HEK293 (cell line): ENCODE measurements at regions not wholly inside any gene's neighbourhood (a gene's known extent, or its start where the extent isn't known, plus 50 kb on each side); places are given as distances from the start of the nearest gene placed in this dataset.

Experiments
- ZBTB1 ChIP-seq: fragments of 450-650 bp; formaldehyde crosslinking; IDR thresholded peaks from 2 replicates; pipeline ENCODE4 v1.5.1; 2016; ENCODE audit warnings: missing biosample characterization, missing genetic modification characterization
- ZBTB48 ChIP-seq: fragments of 450-650 bp; formaldehyde crosslinking; IDR thresholded peaks from 2 replicates; pipeline ENCODE4 v1.5.1; 2016; ENCODE audit warnings: missing biosample characterization, missing genetic modification characterization
- ZBTB7A ChIP-seq: fragments of 450-650 bp; formaldehyde crosslinking; IDR thresholded peaks from 2 replicates; pipeline ENCODE4 v1.5.1; 2016; ENCODE audit warnings: low read depth, missing biosample characterization, missing genetic modification characterization
- ZNF777 ChIP-seq: fragments of 450-650 bp; formaldehyde crosslinking; IDR thresholded peaks from 2 replicates; pipeline ENCODE4 v1.5.1; 2017; ENCODE audit warnings: missing biosample characterization, missing genetic modification characterization, borderline replicate concordance
- TF ChIP-seq, protein P1 (sequence below): fragments of 450-650 bp; formaldehyde crosslinking; IDR thresholded peaks from 2 replicates; pipeline ENCODE4 v1.5.1; 2016; ENCODE audit warnings: missing biosample characterization, missing genetic modification characterization
- TF ChIP-seq, protein P2 (sequence below): fragments of 450-650 bp; formaldehyde crosslinking; IDR thresholded peaks from 2 replicates; pipeline ENCODE4 v1.5.1; 2016; ENCODE audit warnings: missing biosample characterization, missing genetic modification characterization, low read depth
- TF ChIP-seq, protein P3 (sequence below): fragments of 450-650 bp; IDR thresholded peaks from 2 replicates; pipeline ENCODE4 v1.5.1; 2018; ENCODE audit warnings: missing biosample characterization, missing genetic modification characterization
- TF ChIP-seq, protein P4 (sequence below): fragments of 450-650 bp; IDR thresholded peaks from 2 replicates; pipeline ENCODE4 v1.5.1; 2018; ENCODE audit warnings: missing biosample characterization, mild to moderate bottlenecking, missing genetic modification characterization
- TF ChIP-seq, protein P5 (sequence below): fragments of 450-650 bp; formaldehyde crosslinking; IDR thresholded peaks from 2 replicates; pipeline ENCODE4 v1.5.1; 2016; ENCODE audit warnings: missing biosample characterization, missing genetic modification characterization

DNA sequence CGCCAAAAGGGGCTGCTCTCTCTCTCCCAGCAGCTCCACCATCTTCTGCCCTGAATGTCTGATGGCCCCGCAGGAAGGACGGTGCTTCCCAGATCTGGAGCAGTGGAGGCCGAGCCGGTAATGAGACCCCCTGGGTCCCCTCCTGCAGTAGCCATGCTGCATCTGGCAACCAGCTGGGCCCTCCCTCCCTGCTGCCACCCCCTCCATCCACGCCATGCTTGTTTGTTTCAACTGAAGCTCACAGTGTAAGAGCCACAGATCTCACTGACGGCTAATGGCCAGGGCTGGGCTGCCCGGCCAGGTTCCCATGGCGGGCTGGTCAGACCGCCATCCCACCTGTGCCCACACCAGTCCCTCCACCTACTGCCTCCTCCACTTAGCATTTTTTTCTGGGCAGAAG, 260.8 kb downstream of the UACA start:
- TF ChIP-seq ZBTB48 (tag by site-specific recombination) (no peak), ZNF777 (tag by site-specific recombination) (no peak), ZBTB7A (tag by site-specific recombination) (no peak), ZBTB1 (tag by site-specific recombination) (no peak)
- TF ChIP-seq, protein P1, sequence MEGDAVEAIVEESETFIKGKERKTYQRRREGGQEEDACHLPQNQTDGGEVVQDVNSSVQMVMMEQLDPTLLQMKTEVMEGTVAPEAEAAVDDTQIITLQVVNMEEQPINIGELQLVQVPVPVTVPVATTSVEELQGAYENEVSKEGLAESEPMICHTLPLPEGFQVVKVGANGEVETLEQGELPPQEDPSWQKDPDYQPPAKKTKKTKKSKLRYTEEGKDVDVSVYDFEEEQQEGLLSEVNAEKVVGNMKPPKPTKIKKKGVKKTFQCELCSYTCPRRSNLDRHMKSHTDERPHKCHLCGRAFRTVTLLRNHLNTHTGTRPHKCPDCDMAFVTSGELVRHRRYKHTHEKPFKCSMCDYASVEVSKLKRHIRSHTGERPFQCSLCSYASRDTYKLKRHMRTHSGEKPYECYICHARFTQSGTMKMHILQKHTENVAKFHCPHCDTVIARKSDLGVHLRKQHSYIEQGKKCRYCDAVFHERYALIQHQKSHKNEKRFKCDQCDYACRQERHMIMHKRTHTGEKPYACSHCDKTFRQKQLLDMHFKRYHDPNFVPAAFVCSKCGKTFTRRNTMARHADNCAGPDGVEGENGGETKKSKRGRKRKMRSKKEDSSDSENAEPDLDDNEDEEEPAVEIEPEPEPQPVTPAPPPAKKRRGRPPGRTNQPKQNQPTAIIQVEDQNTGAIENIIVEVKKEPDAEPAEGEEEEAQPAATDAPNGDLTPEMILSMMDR (tag by site-specific recombination): no peak
- TF ChIP-seq, protein P2, sequence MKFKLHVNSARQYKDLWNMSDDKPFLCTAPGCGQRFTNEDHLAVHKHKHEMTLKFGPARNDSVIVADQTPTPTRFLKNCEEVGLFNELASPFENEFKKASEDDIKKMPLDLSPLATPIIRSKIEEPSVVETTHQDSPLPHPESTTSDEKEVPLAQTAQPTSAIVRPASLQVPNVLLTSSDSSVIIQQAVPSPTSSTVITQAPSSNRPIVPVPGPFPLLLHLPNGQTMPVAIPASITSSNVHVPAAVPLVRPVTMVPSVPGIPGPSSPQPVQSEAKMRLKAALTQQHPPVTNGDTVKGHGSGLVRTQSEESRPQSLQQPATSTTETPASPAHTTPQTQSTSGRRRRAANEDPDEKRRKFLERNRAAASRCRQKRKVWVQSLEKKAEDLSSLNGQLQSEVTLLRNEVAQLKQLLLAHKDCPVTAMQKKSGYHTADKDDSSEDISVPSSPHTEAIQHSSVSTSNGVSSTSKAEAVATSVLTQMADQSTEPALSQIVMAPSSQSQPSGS (tag by site-specific recombination): no peak
- TF ChIP-seq, protein P3, sequence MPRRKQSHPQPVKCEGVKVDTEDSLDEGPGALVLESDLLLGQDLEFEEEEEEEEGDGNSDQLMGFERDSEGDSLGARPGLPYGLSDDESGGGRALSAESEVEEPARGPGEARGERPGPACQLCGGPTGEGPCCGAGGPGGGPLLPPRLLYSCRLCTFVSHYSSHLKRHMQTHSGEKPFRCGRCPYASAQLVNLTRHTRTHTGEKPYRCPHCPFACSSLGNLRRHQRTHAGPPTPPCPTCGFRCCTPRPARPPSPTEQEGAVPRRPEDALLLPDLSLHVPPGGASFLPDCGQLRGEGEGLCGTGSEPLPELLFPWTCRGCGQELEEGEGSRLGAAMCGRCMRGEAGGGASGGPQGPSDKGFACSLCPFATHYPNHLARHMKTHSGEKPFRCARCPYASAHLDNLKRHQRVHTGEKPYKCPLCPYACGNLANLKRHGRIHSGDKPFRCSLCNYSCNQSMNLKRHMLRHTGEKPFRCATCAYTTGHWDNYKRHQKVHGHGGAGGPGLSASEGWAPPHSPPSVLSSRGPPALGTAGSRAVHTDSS (tag by site-specific recombination): no peak
- TF ChIP-seq, protein P4, sequence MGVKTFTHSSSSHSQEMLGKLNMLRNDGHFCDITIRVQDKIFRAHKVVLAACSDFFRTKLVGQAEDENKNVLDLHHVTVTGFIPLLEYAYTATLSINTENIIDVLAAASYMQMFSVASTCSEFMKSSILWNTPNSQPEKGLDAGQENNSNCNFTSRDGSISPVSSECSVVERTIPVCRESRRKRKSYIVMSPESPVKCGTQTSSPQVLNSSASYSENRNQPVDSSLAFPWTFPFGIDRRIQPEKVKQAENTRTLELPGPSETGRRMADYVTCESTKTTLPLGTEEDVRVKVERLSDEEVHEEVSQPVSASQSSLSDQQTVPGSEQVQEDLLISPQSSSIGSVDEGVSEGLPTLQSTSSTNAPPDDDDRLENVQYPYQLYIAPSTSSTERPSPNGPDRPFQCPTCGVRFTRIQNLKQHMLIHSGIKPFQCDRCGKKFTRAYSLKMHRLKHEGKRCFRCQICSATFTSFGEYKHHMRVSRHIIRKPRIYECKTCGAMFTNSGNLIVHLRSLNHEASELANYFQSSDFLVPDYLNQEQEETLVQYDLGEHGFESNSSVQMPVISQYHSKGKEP (tag by site-specific recombination): no peak
- TF ChIP-seq, protein P5, sequence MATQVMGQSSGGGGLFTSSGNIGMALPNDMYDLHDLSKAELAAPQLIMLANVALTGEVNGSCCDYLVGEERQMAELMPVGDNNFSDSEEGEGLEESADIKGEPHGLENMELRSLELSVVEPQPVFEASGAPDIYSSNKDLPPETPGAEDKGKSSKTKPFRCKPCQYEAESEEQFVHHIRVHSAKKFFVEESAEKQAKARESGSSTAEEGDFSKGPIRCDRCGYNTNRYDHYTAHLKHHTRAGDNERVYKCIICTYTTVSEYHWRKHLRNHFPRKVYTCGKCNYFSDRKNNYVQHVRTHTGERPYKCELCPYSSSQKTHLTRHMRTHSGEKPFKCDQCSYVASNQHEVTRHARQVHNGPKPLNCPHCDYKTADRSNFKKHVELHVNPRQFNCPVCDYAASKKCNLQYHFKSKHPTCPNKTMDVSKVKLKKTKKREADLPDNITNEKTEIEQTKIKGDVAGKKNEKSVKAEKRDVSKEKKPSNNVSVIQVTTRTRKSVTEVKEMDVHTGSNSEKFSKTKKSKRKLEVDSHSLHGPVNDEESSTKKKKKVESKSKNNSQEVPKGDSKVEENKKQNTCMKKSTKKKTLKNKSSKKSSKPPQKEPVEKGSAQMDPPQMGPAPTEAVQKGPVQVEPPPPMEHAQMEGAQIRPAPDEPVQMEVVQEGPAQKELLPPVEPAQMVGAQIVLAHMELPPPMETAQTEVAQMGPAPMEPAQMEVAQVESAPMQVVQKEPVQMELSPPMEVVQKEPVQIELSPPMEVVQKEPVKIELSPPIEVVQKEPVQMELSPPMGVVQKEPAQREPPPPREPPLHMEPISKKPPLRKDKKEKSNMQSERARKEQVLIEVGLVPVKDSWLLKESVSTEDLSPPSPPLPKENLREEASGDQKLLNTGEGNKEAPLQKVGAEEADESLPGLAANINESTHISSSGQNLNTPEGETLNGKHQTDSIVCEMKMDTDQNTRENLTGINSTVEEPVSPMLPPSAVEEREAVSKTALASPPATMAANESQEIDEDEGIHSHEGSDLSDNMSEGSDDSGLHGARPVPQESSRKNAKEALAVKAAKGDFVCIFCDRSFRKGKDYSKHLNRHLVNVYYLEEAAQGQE (tag by site-specific recombination): no peak
